HG03039 (cell line): ENCODE measurements at regions not wholly inside any gene's neighbourhood (a gene's known extent, or its start where the extent isn't known, plus 50 kb on each side); places are given as distances from the start of the nearest gene placed in this dataset.

Experiments
- ATAC-seq: cut with Tn5 transposase; IDR thresholded peaks from one replicate; pipeline ENCODE4 v1.9.1; 2021; ENCODE audit warnings: mild to moderate bottlenecking, moderate library complexity; ENCODE audit not compliant: unreplicated experiment

- no peak for ATAC-seq
These were observed 132.9 kb downstream of the SLITRK6 start for GRCh38 chr13:85666356-85666755.

GRCh38 chr13:85665286-85665685 lies 133.9 kb downstream of the SLITRK6 start:
- ATAC-seq = no peak

DNA sequence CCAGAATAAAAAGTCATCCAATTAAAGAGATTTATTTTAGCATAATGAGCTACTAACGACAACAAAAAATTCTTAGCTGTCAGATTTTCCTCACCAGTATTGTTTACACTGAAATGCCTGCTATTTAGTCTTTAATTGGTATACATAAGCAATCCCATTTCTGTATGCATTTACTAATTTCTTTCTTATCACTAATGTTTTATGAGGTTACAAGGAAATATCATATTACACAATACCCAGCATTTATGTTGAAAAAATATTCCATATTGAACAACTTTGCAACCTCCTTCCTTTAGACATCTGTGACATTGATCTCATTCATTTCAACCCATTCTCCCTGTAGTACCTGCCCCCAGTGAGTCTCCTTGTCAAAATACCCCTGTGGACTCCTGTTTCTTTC lies 135.4 kb downstream of the SLITRK6 start:
- ATAC-seq = no peak

DNA sequence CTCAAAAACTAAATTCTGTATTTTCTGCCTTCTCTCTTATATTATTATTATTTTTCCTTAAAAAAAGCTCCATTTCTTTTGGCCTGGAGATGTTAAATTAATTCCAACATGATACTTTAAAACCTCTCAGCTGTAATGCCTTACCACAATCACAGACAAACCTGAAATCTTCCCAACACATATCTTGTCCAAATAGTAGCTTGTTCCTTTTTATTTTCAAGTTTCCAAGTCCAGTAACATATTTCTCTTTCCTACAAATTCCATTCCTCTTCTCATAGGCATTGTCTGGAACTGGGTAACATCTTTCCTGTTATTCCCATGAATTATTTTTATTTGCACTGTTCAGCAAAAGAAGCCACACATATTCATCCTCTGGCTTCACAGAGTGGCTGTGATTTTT lies 137.0 kb downstream of the SLITRK6 start:
- ATAC-seq = no peak

GRCh38 chr13:85661675-85662074 lies 137.5 kb downstream of the SLITRK6 start:
- ATAC-seq = no peak

DNA sequence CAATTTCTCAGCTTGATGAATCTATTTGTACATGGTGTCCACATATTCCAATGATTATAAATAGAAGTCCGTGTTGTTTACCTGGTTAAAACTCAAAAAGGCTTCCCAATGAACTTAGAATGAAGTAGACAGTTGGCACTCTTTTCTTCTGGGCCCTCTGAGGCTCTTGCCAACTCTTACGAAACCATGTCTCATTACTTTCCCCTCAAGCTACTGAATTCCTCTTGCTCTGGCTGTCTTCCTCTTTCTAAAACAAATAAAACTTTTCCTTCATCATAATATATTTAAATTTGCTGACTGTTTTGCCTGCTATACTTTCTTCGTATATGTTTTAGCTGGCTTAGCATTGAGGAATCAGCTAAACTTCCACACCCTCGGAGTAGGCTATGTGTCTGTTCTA lies 139.7 kb downstream of the SLITRK6 start:
- ATAC-seq = no peak

DNA sequence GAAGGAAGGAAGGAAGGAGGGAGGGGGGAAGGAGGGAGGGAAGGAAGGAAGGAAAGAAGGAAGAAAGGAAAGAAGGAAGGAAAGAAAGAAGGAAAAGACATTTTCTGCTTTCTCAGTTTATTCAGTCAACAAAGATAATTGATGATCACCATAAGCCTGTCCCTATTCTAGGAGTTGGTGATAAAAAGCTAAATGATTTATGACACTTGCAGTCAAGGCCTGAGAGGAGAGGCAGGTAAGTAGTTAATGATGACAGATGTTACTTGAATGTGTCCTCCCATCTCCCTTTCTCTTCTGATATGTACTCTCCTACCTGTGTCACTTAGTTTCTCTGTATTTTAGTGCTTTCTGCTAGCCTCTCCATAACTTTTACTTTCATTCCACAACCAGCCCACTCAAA lies 141.3 kb downstream of the SLITRK6 start:
- ATAC-seq = no peak

- no peak for ATAC-seq
These were observed 144.2 kb downstream of the SLITRK6 start for GRCh38 chr13:85655040-85655439.

DNA sequence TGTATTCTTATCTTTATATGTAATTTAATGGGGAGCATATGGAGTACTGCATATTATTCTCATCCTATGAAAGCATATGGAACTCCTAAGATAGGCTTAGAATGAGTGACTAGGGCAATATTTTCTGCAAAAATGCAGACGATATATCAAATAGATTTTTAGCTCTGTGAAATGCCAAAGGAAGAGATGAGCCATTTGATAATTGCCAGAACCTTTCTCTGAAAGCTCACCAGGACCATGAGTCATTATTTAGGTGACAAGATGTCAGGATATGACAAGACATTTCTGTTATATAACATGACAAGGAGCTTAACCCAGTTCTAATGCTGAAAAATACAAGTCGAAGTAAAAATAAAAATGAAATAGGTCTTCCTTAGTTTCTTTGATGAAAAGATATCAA lies 145.0 kb downstream of the SLITRK6 start:
- no peak for ATAC-seq

DNA sequence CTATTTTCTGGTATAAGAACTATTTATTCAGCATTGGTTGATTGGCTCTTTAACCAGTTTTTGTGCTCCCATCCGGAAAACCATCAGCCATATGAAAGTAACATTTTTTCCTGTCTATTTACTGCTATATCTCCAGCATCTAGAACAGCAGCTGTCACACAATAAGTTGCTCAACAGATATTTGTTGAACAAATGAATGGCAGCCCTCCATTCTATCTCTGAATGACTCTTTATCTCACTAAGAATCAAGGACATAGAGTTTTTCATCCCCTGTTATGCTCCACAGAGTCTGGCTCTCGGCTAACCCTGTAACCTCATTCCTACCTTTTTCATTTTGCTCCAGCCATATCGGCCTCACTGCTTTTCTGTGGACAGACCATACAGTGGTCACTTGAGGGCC lies 145.5 kb downstream of the SLITRK6 start:
- ATAC-seq = no peak

- ATAC-seq = no peak
These were observed 146.7 kb downstream of the SLITRK6 start for GRCh38 chr13:85652491-85652890.

DNA sequence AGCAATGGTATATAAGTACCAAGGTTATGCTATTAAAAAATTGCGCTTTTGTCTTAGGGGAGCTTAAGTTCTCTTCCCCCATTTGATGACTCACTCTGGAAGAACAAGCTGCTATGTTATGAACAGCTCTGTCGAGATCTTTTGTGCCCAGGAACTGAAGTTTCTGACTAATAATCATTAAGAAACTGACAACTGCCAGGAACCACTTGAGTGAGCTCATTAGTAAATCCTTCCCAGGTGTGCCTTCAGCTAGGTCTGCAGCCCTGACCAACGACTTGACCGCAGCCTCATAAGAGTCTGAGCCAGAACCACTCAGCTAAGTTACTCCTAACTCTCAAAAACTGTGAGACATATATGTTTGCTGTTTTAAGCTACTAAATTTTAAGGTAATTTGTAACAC lies 147.8 kb downstream of the SLITRK6 start:
- no peak for ATAC-seq

GRCh38 chr13:85650613-85651012 lies 148.6 kb downstream of the SLITRK6 start:
- ATAC-seq = no peak

GRCh38 chr13:85640727-85641126 lies 158.5 kb downstream of the SLITRK6 start:
- no peak for ATAC-seq

GRCh38 chr13:85638815-85639393 lies 160.3 kb downstream of the SLITRK6 start:
- no peak for ATAC-seq

DNA sequence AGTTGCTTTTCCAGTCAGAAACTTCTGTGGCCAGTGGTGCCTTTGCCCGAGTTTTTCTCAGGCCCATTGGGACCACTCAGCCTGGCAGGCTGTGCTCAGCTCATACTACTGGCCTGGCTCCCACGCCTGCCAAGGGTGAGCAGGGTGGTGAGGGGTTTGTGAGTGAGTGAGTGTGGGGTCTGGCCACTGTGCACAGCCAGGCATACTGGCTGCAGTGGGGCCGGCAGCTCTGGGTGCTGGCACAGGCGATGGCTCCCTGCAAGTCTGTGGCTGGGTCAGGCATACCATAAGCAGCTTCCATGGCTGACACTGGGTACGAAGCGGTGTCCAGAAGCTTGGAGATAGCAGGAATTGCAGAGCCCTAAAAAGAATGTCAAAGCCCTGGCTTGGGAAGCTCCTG lies 161.0 kb downstream of the SLITRK6 start:
- no peak for ATAC-seq

GRCh38 chr13:85632526-85633195 lies 166.6 kb downstream of the SLITRK6 start:
- no peak for ATAC-seq

DNA sequence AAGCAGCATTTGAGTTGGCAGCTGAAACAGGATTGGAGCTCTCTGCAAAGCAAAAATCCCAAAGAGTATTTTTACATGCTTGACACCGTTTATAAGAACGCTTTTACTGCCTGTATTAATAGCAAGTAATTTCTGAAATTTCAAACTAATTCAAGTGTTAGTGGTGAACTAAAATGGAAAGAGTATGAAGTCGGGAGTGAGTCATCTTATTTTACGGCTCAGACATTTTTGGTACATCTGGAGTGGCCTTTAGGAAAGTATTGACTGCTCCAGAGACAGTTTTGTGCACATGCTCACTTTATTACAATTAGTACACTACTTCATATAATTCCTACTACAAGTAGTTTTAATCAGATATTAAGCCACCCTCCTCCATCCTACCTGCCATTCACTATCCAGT lies 167.4 kb downstream of the SLITRK6 start:
- ATAC-seq = no peak

DNA sequence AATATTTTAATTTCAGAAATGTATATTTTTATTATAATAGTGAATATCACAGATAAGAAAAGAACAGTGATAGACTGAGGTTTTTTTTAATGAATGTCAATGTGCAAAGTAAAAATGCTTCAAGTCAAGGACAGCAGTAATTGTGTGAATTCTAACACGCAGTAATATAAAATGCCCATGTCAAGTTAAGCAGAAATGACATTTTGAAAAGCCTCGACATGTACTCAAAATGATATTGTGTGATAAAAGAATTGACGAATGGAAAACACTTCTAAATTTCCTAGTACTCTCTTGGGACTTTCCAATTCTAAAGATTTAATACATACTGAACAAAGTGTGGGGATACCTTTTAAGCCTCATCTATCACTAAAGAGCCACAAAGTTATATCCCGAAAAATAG lies 172.6 kb downstream of the SLITRK6 start:
- ATAC-seq = no peak

- no peak for ATAC-seq
These were observed 179.9 kb downstream of the SLITRK6 start for GRCh38 chr13:85619321-85619720.

GRCh38 chr13:85618521-85618920 lies 180.7 kb downstream of the SLITRK6 start:
- ATAC-seq = no peak

- no peak for ATAC-seq
These were observed 182.9 kb downstream of the SLITRK6 start for GRCh38 chr13:85616275-85616674.

- no peak for ATAC-seq
These were observed 184.2 kb downstream of the SLITRK6 start for GRCh38 chr13:85615031-85615430.
